ENCODE measurements at regions not wholly inside any gene's neighbourhood (a gene's known extent, or its start where the extent isn't known, plus 50 kb on each side); places are given as distances from the start of the nearest gene placed in this dataset.

- DNase-seq, result no peak
Measured at GRCh38 chr2:17303054-17303453, 215.2 kb downstream of the RAD51AP2 start.

GRCh38 chr2:17302281-17302680 is 216.0 kb downstream of the RAD51AP2 start:
- no peak for DNase-seq

GRCh38 chr2:17301437-17301836 is 216.8 kb downstream of the RAD51AP2 start:
- no peak for DNase-seq

- DNase-seq, result no peak
Measured at GRCh38 chr2:17299891-17300540, 218.2 kb downstream of the RAD51AP2 start.

GRCh38 chr2:17298453-17298852 is 219.8 kb downstream of the RAD51AP2 start:
- no peak for DNase-seq

GRCh38 chr2:17296686-17297085 is 221.6 kb downstream of the RAD51AP2 start:
- no peak for DNase-seq

GRCh38 chr2:17289669-17290068 is 228.6 kb downstream of the RAD51AP2 start:
- no peak for DNase-seq

- DNase-seq, result no peak
Measured at GRCh38 chr2:17287183-17287582, 231.1 kb downstream of the RAD51AP2 start.

- DNase-seq, result no peak
Measured at GRCh38 chr2:17282826-17283225, 235.4 kb downstream of the RAD51AP2 start.

- DNase-seq, result no peak
Measured at GRCh38 chr2:17282245-17282644, 236.0 kb downstream of the RAD51AP2 start.

GRCh38 chr2:17276220-17276619 is 242.0 kb downstream of the RAD51AP2 start:
- no peak for DNase-seq

GRCh38 chr2:17272652-17273525 is 245.4 kb downstream of the RAD51AP2 start:
- no peak for DNase-seq

- DNase-seq, result no peak
Measured at GRCh38 chr2:17272170-17272569, 246.1 kb downstream of the RAD51AP2 start.

- no peak for DNase-seq
Measured at GRCh38 chr2:17271416-17271815, 246.8 kb downstream of the RAD51AP2 start.

GRCh38 chr2:17270894-17271293 is 247.3 kb downstream of the RAD51AP2 start:
- no peak for DNase-seq

GRCh38 chr2:17263570-17263968 is 254.7 kb downstream of the RAD51AP2 start:
- no peak for DNase-seq

GRCh38 chr2:17262854-17263569 is 255.2 kb downstream of the RAD51AP2 start:
- DNase-seq, result no peak

- DNase-seq, result no peak
Measured at GRCh38 chr2:17259613-17260012, 258.6 kb downstream of the RAD51AP2 start.

- no peak for DNase-seq
Measured at GRCh38 chr2:17258861-17259260, 259.4 kb downstream of the RAD51AP2 start.

GRCh38 chr2:17257189-17257909 is 260.9 kb downstream of the RAD51AP2 start:
- no peak for DNase-seq

GRCh38 chr2:17255071-17255470 is 263.2 kb downstream of the RAD51AP2 start:
- no peak for DNase-seq

- DNase-seq, result no peak
Measured at GRCh38 chr2:17254421-17254820, 263.8 kb downstream of the RAD51AP2 start.

- no peak for DNase-seq
Measured at GRCh38 chr2:17252258-17252657, 266.0 kb downstream of the RAD51AP2 start.

All from T-helper 1 cell (primary cell).